Kidney capillary endothelial cell (primary cell): ENCODE measurements at regions not wholly inside any gene's neighbourhood (a gene's known extent, or its start where the extent isn't known, plus 50 kb on each side); places are given as distances from the start of the nearest gene placed in this dataset.
"Not testable (repeated sequence)": the region's sequence is repeated elsewhere in the genome, so short reads cannot be mapped to it uniquely, and the experiment has no call there.

Source experiments
- DNase-seq: peaks from one replicate; pipeline ENCODE4 v3.0.0-alpha.2; 2018; ENCODE audit warnings: low spot score

DNA sequence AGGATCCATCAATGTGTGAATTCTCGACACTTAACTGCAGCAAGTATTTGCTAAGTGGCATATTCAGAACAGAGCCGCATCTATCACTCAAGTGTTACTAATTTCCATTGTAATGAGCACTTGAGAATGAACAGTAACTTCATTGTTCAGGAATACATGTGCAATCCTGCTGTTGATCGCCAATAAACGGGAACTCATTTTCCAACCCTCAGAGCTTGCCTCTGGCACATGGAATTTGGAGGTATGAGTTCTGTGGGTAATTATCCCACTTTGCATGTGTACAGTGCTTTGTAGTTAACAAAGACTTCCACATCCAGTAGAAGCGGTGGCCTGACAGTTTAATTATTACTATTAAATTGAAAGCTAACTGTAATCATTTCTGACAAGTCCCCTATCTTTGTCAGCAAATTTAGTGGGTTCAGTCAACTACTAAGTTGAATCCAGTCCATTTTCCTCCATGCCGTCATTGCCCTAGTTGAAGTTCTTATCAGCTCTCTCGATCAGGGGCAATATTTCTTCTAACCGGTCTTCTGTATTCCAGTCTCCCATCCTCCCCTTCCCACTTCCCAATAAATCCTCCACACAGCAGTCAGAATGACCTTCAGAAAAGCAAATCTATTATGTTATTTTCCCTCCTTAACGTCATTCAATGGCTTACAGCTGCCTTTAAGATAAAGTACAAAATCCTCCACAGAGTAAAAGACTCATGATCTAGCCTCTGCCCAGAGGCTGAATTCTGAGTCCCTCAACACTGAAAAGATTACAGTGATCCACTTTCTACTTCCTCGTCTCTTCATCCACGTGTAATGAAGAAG is 62.4 kb upstream of the GBA3 start:
- not testable (repeated sequence) for DNase-seq

DNA sequence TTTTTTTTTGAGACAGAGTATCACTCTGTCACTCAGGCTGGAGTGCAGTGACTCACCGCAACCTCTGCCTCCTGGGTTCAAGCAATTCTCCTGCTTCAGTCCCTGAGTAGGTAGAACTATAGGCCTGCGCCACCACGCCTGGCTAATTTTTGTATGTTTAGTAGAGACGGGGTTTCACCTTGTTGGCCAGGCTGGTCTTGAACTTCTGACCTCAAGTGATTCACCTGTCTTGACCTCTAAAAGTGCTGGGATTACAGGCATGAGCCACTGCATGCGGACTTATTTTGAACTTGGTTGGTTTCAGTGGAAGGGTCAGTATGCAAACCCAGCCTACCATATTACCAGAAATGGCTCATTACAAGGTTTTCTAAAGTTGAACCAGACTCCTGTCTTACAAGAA is 61.6 kb upstream of the GBA3 start:
- not testable (repeated sequence) for DNase-seq

DNA sequence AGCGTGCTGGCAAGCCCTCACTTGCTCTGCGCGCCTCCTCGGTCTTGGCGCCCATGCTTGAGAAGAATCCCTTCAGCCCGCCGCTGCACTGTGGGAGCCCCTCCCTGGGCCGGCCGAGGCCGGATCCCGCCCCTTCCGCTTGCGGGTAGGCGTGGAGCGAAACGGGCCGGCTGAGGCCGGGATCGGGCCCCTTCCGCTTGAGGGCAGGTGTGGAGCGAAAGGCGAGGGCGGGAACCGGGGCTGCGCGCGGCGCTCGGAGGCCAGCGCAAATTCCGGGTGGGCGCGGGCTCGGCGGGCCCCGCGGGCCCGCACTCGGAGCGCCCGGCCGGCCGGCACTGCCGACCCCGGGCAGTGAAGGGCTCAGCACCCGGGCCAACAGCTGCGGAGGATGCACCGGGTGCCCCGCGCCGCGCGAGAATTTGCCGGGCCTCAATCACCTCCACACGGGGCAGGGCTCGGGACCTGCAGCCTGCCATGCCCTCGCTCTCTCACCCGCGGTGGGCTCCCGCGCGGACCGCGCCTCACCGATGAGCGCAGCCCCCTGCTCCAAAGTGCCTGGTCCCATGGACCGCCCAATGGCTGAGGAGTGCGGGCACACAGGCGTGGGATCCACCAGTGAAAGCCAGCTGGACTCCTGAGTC is 58.1 kb upstream of the GBA3 start:
- no peak for DNase-seq

DNA sequence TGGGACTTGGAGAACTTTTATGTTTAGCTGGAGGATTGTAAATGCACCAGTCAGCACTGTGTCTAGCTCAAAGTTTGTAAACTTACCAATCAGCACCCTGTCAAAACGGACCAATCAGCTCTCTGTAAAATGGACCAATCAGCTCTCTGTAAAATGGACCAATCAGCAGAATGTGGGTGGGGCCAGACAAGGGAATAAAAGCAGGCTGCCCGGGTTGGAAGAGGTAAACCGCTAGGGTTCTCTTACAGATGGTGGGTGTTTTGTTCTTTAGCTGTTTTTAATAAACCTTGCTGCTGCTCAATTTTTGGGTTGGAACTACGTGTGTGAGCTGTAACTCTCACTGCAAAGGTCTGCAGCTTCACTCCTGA is 57.6 kb upstream of the GBA3 start:
- DNase-seq, result not testable (repeated sequence)

DNA sequence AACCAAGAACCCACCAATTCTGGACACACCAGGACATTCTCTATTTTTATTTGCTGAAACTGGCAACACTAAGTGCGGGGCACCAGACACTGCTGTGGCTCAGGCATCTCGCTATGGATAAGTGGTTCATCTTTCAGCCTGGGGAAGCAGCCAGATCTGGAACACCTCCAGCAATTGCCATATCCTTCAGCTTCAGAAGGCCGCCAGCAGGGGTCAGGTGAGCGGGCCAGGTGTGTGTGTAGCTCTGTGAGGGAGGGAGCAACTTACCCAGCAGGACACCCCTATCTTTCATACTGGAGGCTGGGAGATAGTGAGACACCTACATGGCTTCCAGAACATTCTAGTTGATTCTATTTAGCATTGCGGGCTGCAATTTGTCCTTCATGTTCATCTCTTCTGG is 57.0 kb upstream of the GBA3 start:
- no peak for DNase-seq

DNA sequence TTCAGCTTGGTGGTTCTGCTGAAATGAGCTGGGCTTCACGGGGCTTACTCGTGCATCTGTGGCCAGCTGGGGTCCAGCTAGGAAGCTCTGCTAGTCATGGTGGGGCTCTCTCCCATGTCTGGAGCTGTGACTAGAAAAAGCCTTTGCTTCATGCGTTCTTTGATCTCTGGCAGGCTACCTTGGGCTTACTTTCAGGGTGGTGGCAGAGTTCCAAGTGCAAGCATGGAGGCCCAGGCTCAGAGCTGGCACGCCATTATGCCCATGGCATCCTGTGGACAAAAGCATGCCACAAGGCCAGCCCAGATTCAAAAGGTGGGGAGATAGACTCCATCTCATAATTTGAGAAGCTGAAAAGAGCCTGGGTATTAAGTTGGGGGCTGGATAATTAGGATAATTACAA is 55.4 kb upstream of the GBA3 start:
- DNase-seq, result no peak
